GM21526 (cell line): ENCODE measurements at regions not wholly inside any gene's neighbourhood (a gene's known extent, or its start where the extent isn't known, plus 50 kb on each side); places are given as distances from the start of the nearest gene placed in this dataset.
"Not testable (repeated sequence)": the region's sequence is repeated elsewhere in the genome, so short reads cannot be mapped to it uniquely, and the experiment has no call there.

Source experiments
- ATAC-seq: cut with Tn5 transposase; IDR thresholded peaks from one replicate; pipeline ENCODE4 v1.9.1; 2021; ENCODE audit warnings: moderate library complexity; ENCODE audit not compliant: unreplicated experiment, low FRiP score

DNA sequence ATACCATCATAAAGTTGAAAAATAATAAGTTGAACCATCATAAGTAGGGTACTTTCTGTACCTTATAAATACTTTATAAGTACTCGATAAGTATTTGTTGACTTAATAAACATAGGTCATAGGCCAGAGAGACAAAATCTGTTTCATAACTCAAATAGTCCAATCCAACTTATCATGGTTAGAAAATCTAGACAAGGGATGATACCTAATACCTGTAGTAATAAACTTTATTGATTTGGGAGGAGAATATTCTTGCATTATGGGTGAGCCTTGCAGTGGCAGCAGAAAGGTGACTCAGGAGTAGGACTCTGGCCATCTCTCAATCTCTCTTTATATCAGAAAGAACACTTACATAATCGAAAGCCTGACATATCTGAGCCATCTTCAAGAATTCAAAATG lies 466.8 kb upstream of the GRIN3A start:
- ATAC-seq, result no peak

DNA sequence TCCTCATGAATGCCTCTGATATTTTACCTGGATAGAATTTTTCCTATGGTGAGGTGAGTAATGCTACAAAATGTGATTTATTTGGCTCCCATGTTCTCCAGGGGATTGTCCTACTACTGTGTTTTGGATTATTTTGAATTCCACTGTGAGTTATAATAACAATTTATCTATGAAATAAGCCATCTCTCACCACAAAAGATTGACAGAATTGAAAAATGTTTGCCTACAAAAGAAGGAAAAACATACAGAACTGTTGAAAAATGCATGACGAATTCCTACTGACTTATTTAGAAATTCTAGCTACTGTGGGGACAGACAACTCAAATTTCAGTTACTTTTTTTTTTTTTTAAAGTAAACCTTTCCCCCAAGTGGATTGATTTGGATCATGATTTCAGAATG lies 463.7 kb upstream of the GRIN3A start:
- ATAC-seq, result no peak

DNA sequence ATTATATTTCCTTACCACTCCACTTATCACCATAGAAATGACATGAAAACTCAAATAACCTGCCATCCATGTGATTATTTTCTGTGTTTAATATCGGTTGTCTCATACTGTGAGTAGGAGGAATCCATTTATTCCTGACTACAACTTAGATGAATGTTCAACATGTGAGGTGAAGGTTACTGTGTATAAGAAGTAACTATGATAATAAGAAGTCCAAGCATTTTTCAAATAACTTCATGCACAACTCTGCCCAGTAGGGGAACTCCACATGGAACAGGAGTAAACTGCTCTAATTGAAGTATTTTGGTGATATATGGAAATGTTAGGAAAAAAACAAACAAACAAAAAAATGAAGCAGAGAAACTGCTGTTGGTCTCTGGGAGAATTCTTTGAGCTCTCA lies 447.5 kb upstream of the GRIN3A start:
- no peak for ATAC-seq

DNA sequence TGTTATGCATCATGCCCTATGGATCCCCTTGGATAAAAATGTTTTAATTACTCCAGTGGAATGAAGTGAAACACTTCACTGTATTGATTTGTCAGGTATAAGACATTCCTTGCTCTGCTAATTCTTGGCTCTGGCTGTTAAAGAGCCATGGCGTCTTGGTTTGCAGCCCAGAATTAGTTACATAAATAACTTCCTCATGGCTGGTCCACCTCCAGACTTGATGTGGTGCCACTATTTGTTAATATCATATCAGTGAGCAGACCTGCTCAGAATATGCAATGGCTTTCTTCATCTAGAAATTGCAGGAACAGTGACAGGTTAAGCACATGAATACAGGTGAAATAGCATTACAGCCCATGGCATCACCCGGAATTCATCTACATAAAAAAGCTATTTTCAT lies 446.9 kb upstream of the GRIN3A start:
- ATAC-seq, result no peak

DNA sequence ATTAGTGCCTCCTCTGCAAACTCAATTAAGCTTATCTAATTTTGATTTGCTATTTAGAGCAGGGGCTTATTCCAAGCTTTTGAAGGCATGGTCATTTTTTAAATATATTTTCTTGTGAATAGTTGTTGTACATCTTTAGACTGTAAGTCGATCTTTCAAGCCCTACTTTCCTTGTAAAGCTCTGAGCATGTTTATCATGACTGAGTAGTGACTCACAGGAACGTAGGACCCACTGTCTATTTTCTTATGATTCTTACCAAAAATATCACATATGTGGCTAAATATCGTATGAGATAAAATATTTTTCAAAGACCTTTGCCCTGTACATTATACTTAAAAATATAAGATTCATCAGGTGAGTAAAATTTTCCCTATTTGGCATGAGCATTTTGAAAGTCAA lies 440.4 kb upstream of the GRIN3A start:
- no peak for ATAC-seq

DNA sequence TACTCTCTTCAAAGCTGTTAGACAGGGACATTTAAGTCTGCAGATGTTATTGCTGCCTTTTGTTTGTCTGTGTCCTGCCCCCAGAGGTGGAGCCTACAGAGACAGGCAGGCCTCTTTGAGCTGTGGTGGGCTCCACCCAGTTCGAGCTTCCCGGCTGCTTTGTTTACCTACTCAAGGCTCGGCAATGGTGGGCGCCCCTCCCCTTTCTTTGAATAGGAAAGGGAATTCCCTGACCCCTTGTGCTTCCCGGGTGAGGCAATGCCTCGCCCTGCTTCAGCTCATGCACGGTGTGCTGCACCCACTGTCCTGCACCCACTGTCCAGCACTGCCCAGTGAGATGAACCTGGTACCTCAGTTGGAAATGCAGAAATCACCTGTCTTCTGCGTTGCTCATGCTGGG lies 435.8 kb upstream of the GRIN3A start:
- ATAC-seq, result not testable (repeated sequence)

DNA sequence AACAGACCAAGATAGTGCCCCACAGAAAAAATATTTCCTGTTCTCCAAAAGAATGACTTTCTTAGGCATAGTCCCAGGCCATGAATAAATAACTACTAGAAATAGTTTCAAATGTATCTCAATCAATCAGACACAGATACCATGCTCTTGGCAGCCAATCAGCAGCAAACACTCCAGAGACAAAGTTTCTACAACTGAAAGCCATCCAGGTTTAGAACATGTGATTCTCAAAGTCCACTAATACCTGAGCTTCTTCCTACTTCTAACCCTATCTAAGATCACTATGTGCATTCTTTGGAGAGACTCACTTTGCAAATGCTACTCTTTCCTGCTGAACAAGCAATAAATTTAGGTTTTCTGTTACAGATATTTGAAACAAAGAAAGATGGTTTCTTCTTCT lies 425.8 kb upstream of the GRIN3A start:
- no peak for ATAC-seq

DNA sequence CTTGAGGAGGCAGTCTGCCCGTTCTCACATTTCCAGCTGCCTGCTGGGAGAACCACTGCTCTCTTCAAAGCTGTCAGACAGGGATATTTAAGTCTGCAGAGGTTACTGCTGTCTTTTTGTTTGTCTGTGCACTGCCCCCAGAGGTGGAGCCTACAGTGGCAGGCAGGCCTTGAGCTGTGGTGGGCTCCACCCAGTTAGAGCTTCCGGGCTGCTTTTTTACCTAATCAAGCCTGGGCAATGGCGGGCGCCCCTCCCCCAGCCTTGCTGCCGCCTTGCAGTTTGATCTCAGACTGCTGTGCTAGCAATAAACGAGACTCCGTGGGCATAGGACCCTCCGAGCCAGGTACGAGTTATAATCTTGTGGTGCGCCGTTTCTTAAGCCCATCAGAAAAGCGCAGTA lies 414.6 kb upstream of the GRIN3A start:
- ATAC-seq, result not testable (repeated sequence)

DNA sequence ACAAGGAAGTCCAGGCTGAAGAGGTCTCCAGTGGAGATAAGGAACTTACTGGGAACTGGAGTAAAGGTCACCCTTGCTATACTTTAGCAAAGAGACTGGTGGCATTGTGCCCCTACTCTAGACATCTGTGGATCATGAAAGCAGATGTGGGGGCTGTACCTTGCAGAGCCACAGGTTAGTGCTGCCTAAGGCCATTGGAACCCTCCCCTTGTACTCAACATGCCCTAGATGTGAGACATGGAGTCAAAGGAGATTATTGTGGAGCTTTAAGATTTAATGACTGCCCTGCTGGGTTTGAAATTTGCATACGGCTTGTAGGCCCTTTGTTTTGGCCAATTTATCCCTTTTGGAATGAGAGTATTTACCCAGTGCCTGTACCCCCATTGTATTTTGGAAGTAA lies 397.3 kb upstream of the GRIN3A start:
- no peak for ATAC-seq

DNA sequence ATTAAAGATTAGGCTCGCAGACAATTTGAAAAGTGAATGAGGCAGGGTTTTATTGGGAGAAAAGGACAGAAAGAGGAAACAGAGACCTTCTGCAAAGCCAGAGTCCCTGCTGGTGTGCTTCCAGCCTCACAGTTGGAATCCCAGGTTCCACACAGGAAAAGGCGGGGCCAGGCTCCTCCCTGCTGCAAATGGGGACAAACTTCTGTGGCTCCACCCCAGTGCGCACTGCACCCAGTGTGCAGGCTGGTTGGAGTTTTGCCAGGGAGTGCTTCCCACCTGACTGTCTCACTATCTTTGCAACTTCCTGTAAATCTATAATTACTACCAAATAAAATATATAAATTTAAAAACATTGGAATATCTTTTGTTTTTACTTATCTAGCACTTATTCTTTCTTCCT lies 386.0 kb upstream of the GRIN3A start:
- ATAC-seq, result no peak

DNA sequence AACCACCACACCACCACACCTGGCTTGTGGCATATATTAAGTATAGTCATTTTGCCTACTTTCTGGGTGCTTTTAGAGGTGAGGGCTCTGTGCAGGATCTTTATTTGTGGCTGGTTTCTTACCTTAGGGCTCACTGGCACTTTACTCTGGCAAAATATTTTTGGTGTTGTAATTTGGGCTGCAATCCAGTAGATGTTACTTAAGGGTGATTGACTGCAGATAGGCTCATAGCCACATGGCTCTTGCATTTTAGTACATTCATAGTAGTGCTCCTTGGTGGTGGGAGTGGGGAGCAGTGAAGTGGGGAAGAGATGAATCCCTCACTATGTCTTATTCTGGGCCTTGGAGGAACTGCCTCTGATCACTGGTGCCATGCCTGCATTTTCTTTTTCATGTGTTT lies 376.1 kb upstream of the GRIN3A start:
- ATAC-seq, result no peak

DNA sequence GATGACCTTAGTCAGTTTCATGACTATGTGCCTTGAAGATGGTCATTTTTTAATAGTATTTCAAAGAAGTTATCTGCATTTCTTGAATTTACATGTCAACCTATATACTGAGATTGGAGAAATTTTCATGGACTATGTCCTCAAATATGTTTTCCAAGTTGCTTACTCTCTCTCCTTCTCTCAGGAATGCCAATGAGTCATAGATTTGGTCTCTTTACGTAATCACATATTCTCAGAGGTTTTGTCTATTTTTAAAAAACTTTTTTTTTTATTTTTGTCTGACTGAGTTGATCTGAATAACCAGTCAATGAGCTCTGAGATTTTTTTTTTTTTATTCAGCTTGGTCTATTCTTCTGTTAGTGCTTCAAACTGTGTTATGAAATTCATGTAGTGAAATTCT lies 374.7 kb upstream of the GRIN3A start:
- ATAC-seq, result no peak

DNA sequence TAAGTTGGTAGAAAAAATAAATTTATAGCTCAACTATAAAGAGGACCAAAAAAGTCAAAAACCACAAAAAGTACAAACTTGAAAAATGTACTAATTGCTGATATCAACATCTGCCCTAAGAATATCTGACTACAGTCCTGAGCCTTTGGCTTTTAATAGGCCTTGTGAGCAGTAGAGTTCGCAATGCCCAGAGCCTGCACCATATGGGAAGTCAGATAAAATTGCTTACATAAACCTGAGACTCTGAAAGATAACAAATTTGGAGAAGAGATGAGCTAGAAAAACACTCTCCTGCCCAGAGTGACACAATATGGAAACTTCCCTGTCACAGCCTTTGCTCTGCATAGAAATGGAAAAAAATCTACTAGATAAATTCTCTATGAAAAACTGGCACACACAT lies 368.0 kb upstream of the GRIN3A start:
- no peak for ATAC-seq

DNA sequence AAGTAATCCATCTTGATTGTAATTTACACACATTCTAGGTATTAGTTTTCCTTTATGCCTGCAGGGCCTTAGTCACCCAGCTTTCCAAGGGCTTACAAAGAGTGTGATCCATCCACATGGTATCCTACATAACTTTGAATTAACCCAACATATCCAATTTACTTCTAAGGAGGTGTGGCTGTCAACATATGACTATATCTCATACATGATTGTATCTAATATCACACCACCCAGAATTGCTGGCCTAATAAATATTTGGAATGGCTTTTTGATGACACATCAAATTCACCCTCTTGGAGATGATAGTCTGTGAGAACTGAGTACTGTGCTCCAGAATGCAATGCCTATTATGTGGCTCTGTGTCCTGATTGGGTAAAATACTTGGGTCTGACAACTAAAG lies 363.3 kb upstream of the GRIN3A start:
- no peak for ATAC-seq

DNA sequence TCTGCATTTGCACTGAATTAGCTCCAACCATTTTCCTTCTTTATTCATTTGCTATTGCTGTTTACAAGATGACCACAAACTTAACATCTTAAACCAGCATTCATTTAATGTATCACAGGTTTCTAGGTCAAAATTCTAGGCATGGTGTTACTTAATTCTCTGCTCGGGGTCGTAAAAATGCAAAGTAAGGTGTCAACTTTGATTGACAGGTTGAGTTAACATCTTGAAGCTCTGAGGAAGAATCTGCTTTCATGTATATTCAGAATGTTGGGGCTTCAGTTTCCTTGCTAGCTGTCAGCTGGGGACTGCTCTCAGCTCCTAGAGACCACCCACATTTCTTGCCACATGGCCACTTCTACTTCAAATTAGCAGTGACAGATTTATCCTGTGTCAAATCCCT lies 348.7 kb upstream of the GRIN3A start:
- ATAC-seq, result no peak

DNA sequence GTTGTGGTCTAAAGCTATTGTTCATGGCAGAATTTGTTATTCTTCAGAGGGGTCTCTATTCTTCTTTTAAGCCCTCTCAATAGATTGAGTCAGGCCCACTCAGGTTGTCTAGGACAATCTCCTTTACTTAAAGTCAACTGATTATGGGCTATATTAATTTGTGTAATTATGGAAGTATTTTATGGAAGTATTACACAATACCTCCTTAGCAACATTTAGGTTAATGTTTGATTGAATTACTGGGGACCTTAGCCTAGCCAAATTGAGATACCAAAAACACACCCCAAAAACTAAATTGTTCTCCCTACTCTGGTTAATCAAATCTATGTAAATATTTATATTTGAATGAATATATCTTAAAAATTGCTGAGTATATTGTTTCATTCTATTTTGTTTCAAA lies 347.1 kb upstream of the GRIN3A start:
- ATAC-seq, result no peak

DNA sequence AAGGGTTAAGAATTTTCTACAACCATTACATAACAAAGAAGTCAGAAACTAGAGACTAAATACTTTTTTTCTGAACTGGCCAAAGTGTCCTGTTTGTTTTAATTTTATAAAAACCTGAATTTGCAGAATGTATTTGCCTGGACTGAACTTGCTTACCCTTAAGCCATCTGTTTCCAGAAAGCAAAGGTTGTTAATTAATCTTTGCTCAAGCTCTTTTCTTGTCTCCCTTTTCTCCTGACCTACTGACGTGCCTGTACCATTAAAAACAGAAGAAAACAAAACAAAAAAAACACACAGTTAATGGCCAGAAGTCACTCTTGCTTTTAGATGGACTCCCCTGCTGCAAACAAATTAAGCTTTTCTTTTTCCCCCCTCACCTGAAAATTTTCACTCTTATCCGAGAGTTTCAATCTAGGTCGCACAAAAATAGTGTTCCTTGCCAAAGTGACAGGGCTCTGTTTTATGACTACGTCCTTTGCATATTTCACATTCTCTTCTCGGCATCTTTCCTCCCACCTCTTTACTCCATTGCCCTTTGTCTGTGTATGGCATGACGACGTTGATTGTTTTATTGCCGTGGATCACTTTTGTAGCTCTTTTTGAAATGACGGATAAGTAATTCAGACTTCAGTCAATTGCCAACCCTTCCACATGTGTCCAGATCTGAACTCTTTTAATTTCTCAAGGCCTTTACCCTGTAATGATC lies 333.8 kb upstream of the GRIN3A start:
- no peak for ATAC-seq

DNA sequence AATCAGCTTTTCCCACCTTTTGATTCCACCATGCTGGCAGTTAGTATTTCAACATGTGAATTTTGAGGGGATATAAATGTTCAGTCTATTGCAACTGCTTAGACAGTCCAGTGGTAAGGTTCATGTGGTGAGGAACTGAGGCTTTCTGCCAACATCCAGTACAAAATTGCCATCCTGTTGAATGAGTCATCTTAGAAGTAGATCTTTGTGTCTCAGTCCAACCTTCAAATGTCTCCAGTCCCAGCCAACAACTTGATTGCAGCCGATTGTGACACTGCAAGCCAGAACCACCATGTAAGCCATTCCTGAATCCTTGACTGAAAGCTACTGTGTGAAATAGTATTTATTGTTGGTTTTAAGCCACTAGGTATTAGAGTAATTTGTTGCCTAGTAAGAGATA lies 331.5 kb upstream of the GRIN3A start:
- no peak for ATAC-seq

DNA sequence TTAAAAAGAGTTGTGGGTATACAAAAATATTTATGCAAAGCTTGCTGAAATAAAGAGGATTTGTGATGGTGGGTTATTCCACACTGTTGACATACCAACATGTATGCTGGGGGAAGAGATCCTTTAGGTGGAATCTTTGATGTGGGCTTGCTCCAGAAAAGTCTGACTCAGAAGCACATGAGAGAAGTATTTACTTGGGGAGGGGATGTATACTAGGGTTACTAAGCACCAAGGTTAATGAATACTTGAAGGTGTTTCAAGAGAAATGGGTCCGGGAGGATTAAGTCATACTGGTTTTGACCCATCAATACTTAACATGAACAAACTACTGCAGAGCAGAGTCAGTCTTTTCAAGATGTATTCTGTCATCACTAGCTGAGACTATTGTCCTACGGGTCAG lies 316.4 kb upstream of the GRIN3A start:
- no peak for ATAC-seq

DNA sequence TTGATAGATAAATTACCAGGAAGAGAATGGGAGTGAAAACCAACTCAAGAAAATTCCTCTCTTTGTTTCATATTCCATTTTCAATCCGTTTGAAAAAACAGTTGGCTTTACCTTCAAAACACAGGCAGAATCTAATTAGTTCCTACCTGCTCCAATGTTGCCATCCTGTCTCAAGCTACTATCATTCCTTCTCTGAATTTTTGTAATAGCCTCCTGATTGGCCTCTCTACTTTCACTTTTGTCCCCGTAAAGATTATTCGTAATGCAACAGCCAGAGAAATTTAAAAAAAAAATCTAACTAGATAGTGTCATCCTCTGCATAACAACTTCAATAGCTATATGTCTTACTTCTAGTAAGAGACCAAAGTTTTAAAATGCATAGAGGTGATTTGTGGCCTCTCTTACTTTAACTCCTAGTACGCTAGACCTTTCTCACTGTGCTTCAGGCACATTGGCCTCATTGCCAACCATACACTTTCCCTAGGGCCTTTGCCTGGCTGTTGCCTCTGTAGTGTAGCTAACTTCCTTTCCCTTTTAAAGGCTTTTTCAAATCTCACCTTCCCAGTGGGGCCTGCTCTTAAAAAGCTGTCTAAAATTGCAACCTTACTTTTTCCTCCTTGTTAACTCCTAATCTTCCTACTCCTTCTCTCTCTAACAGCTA lies 311.3 kb upstream of the GRIN3A start:
- ATAC-seq, result no peak

DNA sequence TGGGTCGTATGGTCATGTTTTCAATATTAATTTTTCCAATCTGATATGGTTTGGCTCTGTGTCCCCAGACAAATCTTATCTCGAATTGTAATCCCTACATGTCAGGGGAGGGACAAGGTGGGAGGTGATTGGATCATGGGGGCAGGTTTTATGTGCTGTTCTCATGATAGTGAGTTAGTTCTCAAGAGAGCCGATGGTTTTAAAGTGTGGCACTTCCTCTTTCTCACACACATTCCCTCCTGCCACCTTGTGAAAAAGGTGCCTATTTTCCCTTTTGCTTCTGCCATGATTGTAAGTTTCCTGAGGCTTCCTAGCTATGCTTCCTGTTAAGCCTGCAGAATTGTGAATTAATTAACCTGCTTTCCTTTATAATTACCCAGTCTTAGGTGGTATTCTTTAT lies 309.1 kb upstream of the GRIN3A start:
- no peak for ATAC-seq

DNA sequence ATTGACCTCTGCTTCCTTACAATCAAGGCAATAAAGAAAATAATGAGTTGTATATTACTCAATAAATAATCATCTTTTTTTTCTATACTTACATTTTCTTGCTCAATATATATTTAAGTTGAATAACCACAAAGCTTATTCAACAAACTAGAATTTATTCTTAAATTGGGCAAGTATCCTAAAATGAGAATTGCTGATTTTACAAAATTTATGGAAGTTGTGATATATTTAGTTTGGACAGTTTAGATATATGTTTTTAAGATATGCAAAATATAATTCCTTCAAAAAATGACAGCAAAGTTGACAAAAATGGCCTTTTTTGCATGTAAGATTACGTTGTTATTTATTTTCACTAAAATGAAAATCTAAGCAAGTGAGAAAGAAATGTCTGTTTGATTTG lies 305.7 kb upstream of the GRIN3A start:
- no peak for ATAC-seq

DNA sequence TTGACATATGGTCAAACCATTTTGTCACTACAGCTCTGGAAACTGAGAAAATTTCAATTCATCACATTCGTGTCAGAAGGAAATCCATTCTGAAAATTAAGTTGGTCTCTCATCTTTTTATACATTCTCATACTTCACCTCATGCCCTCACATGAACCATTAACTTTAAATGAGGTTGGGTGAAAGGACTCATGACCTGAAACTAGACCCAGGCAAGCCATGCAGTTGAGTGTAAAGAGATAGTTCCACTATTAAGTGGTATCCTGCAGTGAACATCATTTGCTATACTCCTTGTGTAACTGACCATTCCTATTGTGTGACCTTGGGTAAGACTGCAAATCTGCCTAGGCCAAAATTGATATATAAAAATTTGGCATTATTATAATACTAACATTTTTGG lies 299.6 kb upstream of the GRIN3A start:
- no peak for ATAC-seq
